ENCODE measurements at regions not wholly inside any gene's neighbourhood (a gene's known extent, or its start where the extent isn't known, plus 50 kb on each side); places are given as distances from the start of the nearest gene placed in this dataset.

DNA sequence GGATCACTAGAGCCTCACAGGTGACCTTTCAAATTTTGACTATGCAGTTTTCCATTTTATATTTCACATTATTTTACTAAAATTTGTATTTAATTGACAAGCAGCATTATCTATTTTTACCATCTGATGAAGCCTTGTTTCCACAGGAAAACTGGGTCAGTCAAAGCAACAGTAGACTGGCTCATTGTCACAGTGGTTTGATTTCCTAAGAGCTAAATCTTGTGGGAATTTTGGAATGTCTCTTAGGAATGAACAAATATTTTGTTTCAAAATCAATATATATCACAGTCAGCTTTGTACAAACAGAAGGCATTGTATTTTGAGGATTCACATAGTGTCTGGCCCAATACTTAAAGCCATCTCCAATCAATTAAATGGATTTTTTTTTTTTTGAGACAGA, 152.6 kb upstream of the RNPC3 start:
- intact Hi-C loops (cut with DNase I; ENCODE audit: low total_unique reads) (no loop called here), in situ Hi-C loops (cut with MboI; ENCODE audit: low pct_ligation_motif_present in 1 of 4, low pct_unique_long_range_greater_than_20kb in 1 of 4, low sequenced_read_pairs in 3 of 4) (no loop called here)
- Histone ChIP-seq H3K27me3 (no peaks in the 10 kb centered on the region), H3K4me1 (no peaks in the 10 kb centered on the region), H3K36me3 (no peaks in the 10 kb centered on the region), H3K9me3 (no peaks in the 10 kb centered on the region), H3K27ac (no peak overlapping the region), H3K4me3 (no peak overlapping the region)
- TF ChIP-seq POLR2AphosphoS5 (IDR thresholded peaks at IDR 0.05) (no peak), POLR2A (IDR thresholded peaks at IDR 0.05) (no peak), EP300 (IDR thresholded peaks at IDR 0.05; ENCODE audit: low read depth) (no peak)
- TF ChIP-seq, protein P1, sequence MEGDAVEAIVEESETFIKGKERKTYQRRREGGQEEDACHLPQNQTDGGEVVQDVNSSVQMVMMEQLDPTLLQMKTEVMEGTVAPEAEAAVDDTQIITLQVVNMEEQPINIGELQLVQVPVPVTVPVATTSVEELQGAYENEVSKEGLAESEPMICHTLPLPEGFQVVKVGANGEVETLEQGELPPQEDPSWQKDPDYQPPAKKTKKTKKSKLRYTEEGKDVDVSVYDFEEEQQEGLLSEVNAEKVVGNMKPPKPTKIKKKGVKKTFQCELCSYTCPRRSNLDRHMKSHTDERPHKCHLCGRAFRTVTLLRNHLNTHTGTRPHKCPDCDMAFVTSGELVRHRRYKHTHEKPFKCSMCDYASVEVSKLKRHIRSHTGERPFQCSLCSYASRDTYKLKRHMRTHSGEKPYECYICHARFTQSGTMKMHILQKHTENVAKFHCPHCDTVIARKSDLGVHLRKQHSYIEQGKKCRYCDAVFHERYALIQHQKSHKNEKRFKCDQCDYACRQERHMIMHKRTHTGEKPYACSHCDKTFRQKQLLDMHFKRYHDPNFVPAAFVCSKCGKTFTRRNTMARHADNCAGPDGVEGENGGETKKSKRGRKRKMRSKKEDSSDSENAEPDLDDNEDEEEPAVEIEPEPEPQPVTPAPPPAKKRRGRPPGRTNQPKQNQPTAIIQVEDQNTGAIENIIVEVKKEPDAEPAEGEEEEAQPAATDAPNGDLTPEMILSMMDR (IDR thresholded peaks at IDR 0.05) = no peak
- DNase-seq = no peak

DNA sequence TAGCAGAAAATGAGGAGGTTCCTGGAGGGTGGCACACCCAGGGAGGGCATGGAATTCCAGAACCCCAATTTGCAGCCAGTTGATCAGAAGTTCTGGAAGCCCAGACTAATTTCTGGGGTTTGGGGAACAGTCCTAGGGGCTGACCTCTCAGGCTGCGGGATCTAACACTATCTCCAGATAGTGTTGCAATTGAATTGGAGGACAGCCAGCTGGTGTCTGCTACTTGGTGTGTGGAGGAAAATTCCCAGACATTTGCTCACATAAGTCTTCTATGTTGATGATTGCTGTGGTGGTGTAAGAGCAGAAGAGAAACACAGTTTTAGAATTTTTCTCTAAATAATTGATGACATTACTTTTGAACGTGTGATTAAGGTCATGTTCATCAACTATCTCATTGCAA, 154.3 kb upstream of the RNPC3 start:
- H3K9me3 ChIP-seq = no peaks in the 10 kb centered on the region
- TF ChIP-seq POLR2A (IDR thresholded peaks at IDR 0.05) (no peak), EP300 (IDR thresholded peaks at IDR 0.05; ENCODE audit: low read depth) (no peak), POLR2AphosphoS5 (IDR thresholded peaks at IDR 0.05) (no peak)
- TF ChIP-seq, protein P1 (IDR thresholded peaks at IDR 0.05) = no peak
- no peak for DNase-seq
- H3K36me3 ChIP-seq = no peaks in the 10 kb centered on the region
- intact Hi-C loops (cut with DNase I; ENCODE audit: low total_unique reads) = no loop called here
- no peak overlapping the region for H3K27ac ChIP-seq
- WGBS, 2 donors (ENCODE audit: low coverage in 1 of 2) = 33 to 59% methylated on average over 1 to 2 of the region's 2 CpGs
- H3K4me1 ChIP-seq = no peaks in the 10 kb centered on the region
- no peak overlapping the region for H3K4me3 ChIP-seq
- in situ Hi-C loops (cut with MboI; ENCODE audit: low pct_ligation_motif_present in 1 of 4, low pct_unique_long_range_greater_than_20kb in 1 of 4, low sequenced_read_pairs in 3 of 4) = no loop called here
- no peaks in the 10 kb centered on the region for H3K27me3 ChIP-seq

DNA sequence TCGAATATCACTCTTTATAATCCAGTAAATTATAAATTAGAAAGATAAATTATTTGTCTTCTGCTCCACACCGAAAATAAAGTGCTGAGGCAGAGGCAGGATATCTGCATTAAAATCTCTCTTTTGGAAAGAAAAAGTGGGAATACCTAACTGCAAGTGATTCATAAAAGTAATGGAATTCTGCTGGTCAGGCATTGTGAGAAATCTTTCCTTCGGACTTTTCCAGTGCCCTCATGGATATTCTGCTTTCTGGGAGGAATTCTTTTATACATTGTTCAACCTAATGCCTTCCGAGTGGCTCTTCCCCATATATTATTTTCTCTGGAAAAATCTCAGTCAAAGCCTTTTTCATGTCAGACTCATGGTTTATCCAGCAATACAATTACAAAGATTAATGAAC, 158.3 kb upstream of the RNPC3 start:
- no peak for TF ChIP-seq POLR2AphosphoS5 (IDR thresholded peaks at IDR 0.05)
- no peak for TF ChIP-seq EP300 (IDR thresholded peaks at IDR 0.05; ENCODE audit: low read depth)
- TF ChIP-seq POLR2A (IDR thresholded peaks at IDR 0.05) = no peak
- TF ChIP-seq, protein P1 (IDR thresholded peaks at IDR 0.05) = no peak
- Histone ChIP-seq H3K36me3 (no peaks in the 10 kb centered on the region), H3K27me3 (no peaks in the 10 kb centered on the region), H3K9me3 (no peaks in the 10 kb centered on the region), H3K4me1 (no peaks in the 10 kb centered on the region), H3K4me3 (no peak overlapping the region), H3K27ac (no peak overlapping the region)
- intact Hi-C loops (cut with DNase I; ENCODE audit: low total_unique reads) = no loop called here
- in situ Hi-C loops (cut with MboI; ENCODE audit: low pct_ligation_motif_present in 1 of 4, low pct_unique_long_range_greater_than_20kb in 1 of 4, low sequenced_read_pairs in 3 of 4) = no loop called here
- no peak for DNase-seq
- 62 to 79% methylated on average over 4 of the region's 4 CpGs for whole genome bisulfite sequencing, 2 donors (ENCODE audit: low coverage in 1 of 2)

DNA sequence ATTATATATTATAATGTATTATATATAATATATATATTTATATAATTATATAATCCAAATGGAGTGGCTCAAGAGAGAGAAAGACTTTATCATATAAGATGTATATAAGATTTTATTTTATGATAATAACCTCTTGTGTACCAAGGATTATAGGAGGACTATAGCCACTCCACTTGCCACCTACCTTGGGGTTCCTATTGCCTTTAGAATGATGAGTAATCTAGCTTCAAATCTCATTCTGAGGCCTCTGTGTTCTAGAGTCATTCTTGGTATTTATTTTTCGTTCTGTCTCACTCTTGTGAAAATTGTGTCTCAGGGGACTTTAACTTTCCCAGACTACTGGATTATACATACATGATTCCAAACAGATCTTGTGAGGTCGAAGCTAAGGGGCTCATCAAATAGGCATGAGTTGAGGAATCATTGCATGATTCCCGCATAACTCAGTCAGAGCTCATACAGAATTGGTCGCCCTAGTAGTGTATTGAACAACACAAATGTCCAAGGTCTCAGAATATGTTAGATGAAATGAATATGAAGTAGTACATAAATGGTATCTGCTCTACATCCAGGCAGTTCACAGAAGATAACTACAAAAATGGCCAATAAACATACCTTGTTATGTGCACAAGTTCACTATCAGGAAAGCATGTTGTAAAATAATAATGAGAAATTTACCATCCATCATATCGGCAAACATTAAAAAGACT, 159.5 kb upstream of the RNPC3 start:
- Histone ChIP-seq H3K36me3 (no peaks in the 10 kb centered on the region), H3K27ac (no peak overlapping the region), H3K9me3 (no peaks in the 10 kb centered on the region), H3K4me1 (no peaks in the 10 kb centered on the region), H3K27me3 (no peaks in the 10 kb centered on the region), H3K4me3 (no peak overlapping the region)
- WGBS, 2 donors (ENCODE audit: low coverage in 1 of 2) = 85 to 86% methylated on average over 5 of the region's 5 CpGs
- intact Hi-C loops (cut with DNase I; ENCODE audit: low total_unique reads) = no loop called here
- TF ChIP-seq EP300 (IDR thresholded peaks at IDR 0.05; ENCODE audit: low read depth) (no peak), POLR2A (IDR thresholded peaks at IDR 0.05) (no peak), POLR2AphosphoS5 (IDR thresholded peaks at IDR 0.05) (no peak)
- TF ChIP-seq, protein P1 (IDR thresholded peaks at IDR 0.05) = no peak
- in situ Hi-C loops (cut with MboI; ENCODE audit: low pct_ligation_motif_present in 1 of 4, low pct_unique_long_range_greater_than_20kb in 1 of 4, low sequenced_read_pairs in 3 of 4) = no loop called here
- no peak for DNase-seq

All from transverse colon (tissue), 4 donors.